Osteocyte (in vitro differentiated cells): ENCODE measurements at regions not wholly inside any gene's neighbourhood (a gene's known extent, or its start where the extent isn't known, plus 50 kb on each side); places are given as distances from the start of the nearest gene placed in this dataset.

Source experiments
- DNase-seq: peaks from one replicate; pipeline ENCODE4 v3.0.0; 2021; ENCODE audit warnings: mixed read lengths; ENCODE audit not compliant: unreplicated experiment; ENCODE audit errors: extremely low spot score
- H3K27ac Mint-ChIP-seq: one replicate; pipeline ENCODE4 v1.8.0; 2021; ENCODE audit warnings: mild to moderate bottlenecking, mixed read lengths; ENCODE audit not compliant: unreplicated experiment
- H3K27me3 Mint-ChIP-seq: one replicate; pipeline ENCODE4 v1.8.0; 2021; ENCODE audit warnings: mixed read lengths; ENCODE audit not compliant: unreplicated experiment
- H3K36me3 Mint-ChIP-seq: one replicate; pipeline ENCODE4 v1.8.0; 2021; ENCODE audit warnings: mixed read lengths; ENCODE audit not compliant: unreplicated experiment
- H3K4me1 Mint-ChIP-seq: one replicate; pipeline ENCODE4 v1.8.0; 2021; ENCODE audit warnings: mixed read lengths; ENCODE audit not compliant: unreplicated experiment
- H3K4me3 Mint-ChIP-seq: one replicate; pipeline ENCODE4 v1.8.0; 2021; ENCODE audit warnings: mild to moderate bottlenecking, moderate library complexity, mixed read lengths; ENCODE audit not compliant: unreplicated experiment
- H3K9me3 Mint-ChIP-seq: one replicate; pipeline ENCODE4 v1.8.0; 2021; ENCODE audit warnings: mixed read lengths; ENCODE audit not compliant: unreplicated experiment
- TF ChIP-seq, protein P1 (sequence below): fragments of 200-600 bp; sonication (generic); IDR thresholded peaks from 2 replicates; pipeline ENCODE4 v1.5.0; 2021; ENCODE audit warnings: antibody characterized with exemption, mild to moderate bottlenecking, moderate library complexity

DNA sequence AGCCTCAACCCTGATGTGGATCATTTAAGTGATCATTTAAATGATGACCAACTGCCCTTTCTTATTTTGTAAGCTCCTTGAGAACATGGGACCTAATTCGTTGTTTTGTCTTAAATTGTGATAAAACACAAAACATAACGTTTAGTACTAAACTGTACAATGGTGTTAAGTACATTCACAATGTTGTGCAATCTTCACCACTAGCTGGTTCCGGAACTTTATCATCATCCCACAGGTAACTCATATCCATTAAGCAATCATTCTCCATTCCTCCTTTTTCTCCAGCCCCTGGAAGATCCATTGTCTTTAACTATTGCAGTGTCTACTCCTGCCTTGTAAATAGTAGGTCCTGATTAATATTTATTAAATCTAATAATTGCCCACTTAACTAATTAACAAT is 460.5 kb upstream of the BRINP1 start:
- Mint-ChIP-seq H3K9me3 (no peaks in the 10 kb centered on the region), H3K36me3 (no peaks in the 10 kb centered on the region), H3K27me3 (peaks cover 2% of the 10 kb centered on the region), H3K4me3 (no peak overlapping the region), H3K27ac (no peak overlapping the region), H3K4me1 (no peaks in the 10 kb centered on the region)
- DNase-seq: no peak
- TF ChIP-seq, protein P1, sequence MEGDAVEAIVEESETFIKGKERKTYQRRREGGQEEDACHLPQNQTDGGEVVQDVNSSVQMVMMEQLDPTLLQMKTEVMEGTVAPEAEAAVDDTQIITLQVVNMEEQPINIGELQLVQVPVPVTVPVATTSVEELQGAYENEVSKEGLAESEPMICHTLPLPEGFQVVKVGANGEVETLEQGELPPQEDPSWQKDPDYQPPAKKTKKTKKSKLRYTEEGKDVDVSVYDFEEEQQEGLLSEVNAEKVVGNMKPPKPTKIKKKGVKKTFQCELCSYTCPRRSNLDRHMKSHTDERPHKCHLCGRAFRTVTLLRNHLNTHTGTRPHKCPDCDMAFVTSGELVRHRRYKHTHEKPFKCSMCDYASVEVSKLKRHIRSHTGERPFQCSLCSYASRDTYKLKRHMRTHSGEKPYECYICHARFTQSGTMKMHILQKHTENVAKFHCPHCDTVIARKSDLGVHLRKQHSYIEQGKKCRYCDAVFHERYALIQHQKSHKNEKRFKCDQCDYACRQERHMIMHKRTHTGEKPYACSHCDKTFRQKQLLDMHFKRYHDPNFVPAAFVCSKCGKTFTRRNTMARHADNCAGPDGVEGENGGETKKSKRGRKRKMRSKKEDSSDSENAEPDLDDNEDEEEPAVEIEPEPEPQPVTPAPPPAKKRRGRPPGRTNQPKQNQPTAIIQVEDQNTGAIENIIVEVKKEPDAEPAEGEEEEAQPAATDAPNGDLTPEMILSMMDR: no peak

DNA sequence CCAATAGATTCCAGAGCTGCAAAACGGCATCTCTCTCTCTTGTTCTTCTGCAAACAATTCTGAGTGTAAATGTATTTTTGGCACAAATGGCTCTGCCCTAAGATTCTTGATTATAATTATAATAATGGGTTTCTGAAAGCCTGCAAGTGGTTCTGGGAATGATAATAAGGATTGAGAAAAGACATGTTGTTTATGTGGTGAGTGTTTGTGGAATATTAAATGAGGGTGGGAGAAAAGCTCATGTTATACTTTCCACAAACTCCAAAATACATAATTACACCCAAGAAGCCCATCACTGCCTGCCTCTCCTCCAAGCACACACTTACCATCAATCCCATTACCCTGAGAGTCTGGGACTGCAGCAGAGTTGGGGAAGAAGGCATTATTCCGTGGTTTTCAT is 460.0 kb upstream of the BRINP1 start:
- H3K4me1 Mint-ChIP-seq: no peaks in the 10 kb centered on the region
- DNase-seq: no peak
- H3K27ac Mint-ChIP-seq: no peak overlapping the region
- H3K9me3 Mint-ChIP-seq: no peaks in the 10 kb centered on the region
- no peaks in the 10 kb centered on the region for H3K36me3 Mint-ChIP-seq
- H3K27me3 Mint-ChIP-seq: peaks cover 2% of the 10 kb centered on the region
- TF ChIP-seq, protein P1: no peak
- no peak overlapping the region for H3K4me3 Mint-ChIP-seq

DNA sequence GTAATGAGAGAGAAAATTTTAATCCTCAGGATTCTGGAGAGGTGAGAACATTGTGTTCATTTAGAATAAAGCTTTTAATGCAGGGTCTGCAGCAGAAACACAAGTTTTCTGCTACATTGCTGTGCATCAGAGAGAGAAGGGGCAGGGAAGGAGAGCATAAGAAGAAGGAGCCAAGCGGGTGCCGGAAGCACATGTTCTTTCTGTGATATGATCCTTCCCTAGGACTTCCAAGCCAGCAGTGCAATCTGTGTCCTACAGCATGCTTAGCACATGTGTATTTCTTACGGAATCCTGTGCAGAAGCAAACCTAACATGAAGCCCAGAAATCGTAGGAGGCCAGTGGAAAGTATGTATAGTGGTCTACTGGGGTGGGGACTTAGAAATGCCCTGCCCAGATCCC is 458.3 kb upstream of the BRINP1 start:
- peaks cover 2% of the 10 kb centered on the region for H3K27me3 Mint-ChIP-seq
- no peak for DNase-seq
- no peak overlapping the region for H3K27ac Mint-ChIP-seq
- TF ChIP-seq, protein P1: no peak
- no peaks in the 10 kb centered on the region for H3K9me3 Mint-ChIP-seq
- H3K4me1 Mint-ChIP-seq: no peaks in the 10 kb centered on the region
- no peaks in the 10 kb centered on the region for H3K36me3 Mint-ChIP-seq
- no peak overlapping the region for H3K4me3 Mint-ChIP-seq

DNA sequence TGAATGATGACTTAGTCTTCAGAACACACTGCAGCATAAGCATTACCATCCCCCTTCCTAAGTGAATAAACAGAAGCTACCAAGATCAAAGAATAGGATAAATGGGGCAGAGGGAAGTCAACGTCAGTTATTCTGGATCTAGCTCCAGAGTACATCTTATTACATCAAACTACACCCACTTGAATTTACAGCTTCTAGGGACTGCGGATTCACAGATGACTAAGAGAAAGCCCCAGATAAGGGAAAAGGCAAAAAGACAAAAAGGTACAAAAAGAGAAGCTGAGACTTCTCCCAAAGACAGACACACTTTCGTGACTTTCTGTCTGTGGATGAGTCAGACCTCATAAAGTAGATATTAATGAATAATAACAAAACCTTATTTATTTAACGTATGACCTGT is 457.9 kb upstream of the BRINP1 start:
- TF ChIP-seq, protein P1: no peak
- H3K9me3 Mint-ChIP-seq: no peaks in the 10 kb centered on the region
- H3K4me1 Mint-ChIP-seq: no peaks in the 10 kb centered on the region
- H3K4me3 Mint-ChIP-seq: no peak overlapping the region
- H3K27me3 Mint-ChIP-seq: peaks cover 2% of the 10 kb centered on the region
- no peak overlapping the region for H3K27ac Mint-ChIP-seq
- no peaks in the 10 kb centered on the region for H3K36me3 Mint-ChIP-seq
- no peak for DNase-seq

DNA sequence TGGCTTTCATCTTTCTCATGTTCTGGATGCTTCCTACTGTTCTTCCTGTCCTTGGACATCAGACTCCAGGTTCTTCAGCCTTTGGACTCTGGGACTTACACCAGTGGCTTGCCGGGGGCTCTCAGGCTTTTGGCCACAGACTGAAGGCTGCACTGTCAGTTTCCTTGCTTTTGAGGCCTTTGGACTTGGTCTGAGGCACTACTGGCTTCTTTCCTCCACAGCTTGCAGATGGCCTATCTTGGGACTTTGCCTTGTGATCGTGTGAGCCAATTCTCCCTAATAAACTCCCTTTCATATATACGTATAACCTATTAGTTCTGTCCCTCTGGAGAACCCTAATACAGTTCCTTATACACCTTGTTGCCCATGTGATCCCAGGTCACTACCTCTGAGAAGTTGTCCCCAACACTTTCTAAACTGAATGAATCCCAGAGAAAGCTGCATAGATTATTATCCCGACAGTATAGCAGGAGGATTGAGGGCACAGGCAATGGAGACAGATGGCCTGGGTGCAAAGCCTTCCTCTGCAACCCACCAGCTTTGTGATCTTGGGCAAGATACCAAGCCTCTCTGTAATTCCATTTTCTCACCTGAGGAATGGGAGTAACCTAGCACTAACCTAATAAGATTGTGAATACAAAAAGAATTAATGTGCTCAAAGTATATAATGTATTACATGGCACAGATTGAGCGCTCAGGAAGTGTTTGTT is 449.6 kb upstream of the BRINP1 start:
- no peak for DNase-seq
- no peaks in the 10 kb centered on the region for H3K4me1 Mint-ChIP-seq
- H3K36me3 Mint-ChIP-seq: no peaks in the 10 kb centered on the region
- H3K4me3 Mint-ChIP-seq: no peak overlapping the region
- TF ChIP-seq, protein P1: no peak
- H3K27ac Mint-ChIP-seq: no peak overlapping the region
- no peaks in the 10 kb centered on the region for H3K9me3 Mint-ChIP-seq
- H3K27me3 Mint-ChIP-seq: no peaks in the 10 kb centered on the region
